HG03139 (cell line): ENCODE measurements at regions not wholly inside any gene's neighbourhood (a gene's known extent, or its start where the extent isn't known, plus 50 kb on each side); places are given as distances from the start of the nearest gene placed in this dataset.
"Not testable (repeated sequence)": the region's sequence is repeated elsewhere in the genome, so short reads cannot be mapped to it uniquely, and the experiment has no call there.

ENCODE experiments used
- ATAC-seq: cut with Tn5 transposase; IDR thresholded peaks from one replicate; pipeline ENCODE4 v1.9.1; 2021; ENCODE audit not compliant: unreplicated experiment

- ATAC-seq, result no peak
Observed at GRCh38 chr2:38148501-38148900, 72.5 kb upstream of the CYP1B1 start.

DNA sequence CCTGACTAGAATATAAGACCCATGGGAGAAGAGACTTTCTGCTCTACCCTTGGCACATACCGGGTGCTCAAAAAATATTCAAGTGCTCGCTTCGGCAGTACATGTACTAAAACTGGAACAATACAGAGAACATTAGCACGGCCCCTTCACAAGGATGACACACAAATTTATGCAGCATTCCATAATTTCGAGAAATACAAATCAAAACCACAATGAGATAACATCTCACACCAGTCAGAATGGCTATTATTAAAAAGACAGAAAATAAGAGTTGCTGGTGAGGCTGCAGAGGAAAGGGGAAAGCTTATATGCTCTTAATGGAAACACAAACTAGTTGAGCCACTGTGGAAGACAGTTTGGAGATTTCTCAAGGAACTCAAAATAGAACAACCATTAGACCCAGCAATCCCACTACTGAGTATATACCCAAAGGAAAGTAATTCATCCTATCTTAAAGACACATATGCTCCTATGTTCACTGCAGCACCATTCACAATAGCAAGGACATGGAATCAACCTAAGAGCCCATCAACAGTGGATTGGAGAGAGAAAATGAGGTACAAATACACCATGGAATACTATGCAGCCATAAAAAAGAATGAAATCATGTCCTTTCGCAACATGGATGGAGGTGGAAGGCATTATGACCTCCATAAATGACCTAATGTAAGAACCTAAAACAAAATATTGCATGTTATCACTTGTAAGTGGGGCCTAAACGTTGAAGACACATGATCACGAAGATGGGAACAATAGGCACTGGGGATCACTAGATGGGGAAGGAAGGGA, 71.6 kb upstream of the CYP1B1 start:
- no peak for ATAC-seq

DNA sequence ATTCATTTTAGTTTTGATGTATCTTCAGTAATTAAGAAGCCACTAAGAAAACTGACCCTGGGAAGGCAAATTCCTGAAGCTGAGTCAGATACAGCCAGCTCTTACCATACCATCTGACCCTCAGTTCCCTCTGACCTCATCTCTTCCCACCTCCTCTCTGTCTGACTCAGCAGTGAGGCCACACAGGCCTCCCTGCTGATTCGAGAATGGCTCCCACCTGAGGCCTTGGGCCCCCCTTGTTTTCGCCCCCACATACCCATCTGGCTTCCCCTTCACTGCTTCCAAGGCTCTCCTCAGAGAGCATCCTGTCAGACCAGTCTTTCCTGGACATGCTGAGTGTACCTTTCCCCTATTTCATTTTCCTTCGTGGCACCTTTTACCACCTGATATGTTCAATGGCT, 71.0 kb upstream of the CYP1B1 start:
- ATAC-seq, result peak; percentile 72

GRCh38 chr2:38146275-38146906, 70.4 kb upstream of the CYP1B1 start:
- ATAC-seq, result peak; percentile 60

DNA sequence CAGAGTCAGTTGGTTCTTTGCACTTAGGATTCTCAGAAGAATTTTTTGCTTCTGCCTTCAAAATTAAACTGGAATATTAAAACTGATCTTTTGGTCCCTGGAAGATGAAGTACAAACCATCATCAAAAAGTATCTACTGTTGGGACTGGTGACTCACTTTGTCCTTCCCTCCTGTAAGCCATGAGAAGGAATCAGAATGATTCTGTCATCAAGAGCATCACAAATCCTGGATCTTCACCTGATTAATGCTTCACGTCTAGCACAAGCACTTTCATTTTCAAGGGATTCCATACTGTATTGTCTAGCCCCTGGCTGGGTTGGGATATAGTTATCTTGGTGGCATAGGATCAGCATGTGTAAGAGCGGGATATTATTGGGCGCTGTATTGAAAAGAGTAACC, 69.3 kb upstream of the CYP1B1 start:
- ATAC-seq, result no peak

- no peak for ATAC-seq
Observed at GRCh38 chr2:38142627-38143026, 66.7 kb upstream of the CYP1B1 start.

- ATAC-seq, result no peak
Observed at GRCh38 chr2:38141501-38141900, 65.5 kb upstream of the CYP1B1 start.

DNA sequence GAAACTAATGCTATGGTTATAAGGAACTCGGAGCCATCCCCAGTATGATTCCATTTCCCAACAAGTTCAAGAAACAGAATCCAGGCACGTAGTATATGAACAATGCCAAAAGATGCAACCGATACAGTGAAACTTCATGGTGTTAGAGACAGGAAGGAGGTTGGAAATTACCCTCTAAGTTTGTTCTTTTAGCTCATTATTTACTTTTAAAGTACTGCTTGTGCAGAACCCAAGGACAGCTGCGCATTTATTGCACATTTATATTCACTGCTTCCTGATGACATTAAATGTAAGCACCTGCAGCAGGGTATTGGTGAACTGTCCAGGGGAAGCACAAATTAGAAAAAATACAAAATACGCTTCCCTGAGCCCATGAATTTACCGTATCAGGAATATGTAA, 63.0 kb upstream of the CYP1B1 start:
- no peak for ATAC-seq

- no peak for ATAC-seq
Observed at GRCh38 chr2:38138419-38138818, 62.5 kb upstream of the CYP1B1 start.

DNA sequence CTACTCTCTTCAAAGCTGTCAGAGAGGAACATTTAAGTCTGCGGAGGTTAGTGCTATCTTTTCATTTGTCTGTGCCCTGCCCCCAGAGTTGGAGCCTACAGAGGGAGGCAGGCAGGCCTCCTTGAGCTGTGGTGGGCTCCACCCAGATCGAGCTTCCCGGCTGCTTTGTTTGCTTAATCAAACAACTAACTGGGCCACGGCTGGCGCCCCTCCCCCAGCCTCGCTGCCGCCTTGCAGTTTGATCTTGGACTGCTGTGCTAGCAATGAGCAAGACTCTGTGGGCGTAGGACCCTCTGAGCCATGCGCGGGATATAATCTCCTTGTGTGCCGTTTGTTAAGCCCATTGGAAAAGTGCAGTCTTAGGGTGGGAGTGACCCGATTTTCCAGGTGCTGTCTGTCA, 62.0 kb upstream of the CYP1B1 start:
- not testable (repeated sequence) for ATAC-seq

DNA sequence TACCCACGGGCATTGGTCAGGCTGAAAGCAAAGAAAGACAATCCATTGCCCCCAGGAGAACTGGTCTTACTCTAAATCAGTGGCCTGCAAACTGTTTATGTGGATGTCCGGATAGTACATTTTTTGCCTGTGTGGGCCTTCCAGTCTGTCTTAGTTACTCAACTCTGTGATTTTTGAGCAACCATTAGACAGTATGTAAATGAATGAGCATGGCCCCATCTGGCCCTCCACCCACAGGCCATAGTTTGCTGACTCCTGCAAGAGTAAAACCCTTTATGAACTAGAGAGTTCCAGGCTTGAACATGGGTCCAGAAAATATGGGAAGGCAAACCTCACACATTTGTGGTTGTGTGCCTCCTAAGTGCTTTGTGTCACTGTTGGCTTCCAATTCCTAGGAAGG, 55.7 kb upstream of the CYP1B1 start:
- no peak for ATAC-seq

GRCh38 chr2:38130876-38131275, 54.9 kb upstream of the CYP1B1 start:
- no peak for ATAC-seq

GRCh38 chr2:38129987-38130386, 54.0 kb upstream of the CYP1B1 start:
- no peak for ATAC-seq

- no peak for ATAC-seq
Observed at GRCh38 chr2:38129481-38129880, 53.5 kb upstream of the CYP1B1 start.

DNA sequence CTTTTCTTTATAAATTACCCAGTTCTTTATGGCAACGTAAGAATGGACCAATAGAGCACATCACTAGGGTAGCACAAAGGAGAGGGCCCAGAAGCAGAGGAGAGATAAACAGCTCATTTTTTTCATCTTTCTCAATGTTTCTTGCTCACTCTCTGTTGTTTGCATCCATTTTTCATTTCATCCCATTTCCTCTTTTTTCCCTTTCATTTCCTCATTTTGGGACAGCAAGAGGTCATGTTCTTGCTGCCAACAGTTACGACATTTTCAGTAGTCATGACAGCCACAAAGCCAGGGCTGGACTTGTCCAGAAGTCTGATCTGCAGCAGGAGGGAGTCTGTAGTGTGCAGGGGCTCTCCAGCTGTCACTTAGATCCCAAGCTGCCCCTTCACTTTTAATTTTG, 52.7 kb upstream of the CYP1B1 start:
- ATAC-seq, result no peak

DNA sequence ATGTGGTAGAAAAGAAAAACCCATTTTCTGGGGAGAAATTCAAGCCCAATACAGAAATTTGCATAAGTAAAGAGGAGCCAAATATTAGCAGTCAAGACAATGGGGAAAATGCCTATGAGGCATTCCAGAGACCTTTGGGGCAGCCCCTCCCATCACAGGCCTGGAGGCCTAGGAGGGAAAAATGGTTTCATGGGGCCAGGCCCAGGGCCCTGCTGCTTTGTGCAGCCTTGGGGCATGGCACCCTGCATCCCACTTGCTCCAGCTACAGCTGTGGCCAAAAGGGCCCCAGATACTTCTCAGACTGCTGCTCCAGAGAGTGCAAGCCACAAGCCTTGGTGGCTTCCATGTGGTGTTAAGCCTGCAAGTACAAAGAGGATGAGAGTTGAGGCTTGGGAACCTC, 51.3 kb upstream of the CYP1B1 start:
- ATAC-seq, result no peak

DNA sequence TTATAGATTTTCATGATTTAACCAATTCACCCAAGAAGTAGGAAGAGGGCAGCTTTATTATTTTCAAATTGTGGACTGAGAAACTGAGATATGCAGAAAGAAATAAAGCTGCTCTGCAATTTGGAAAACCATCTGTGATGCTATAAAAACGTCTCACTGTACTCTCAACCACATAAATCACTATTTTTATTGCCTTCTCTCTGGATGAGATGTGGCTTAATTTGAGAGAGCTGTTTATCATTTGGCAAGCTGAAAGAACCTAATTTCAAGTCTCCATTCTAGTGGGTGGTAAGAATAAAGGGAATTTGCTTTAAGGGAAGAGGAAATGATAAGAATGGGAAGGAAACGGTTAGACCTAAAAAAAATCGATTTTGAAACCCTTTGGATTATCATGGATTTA, 49.9 kb upstream of the CYP1B1 start:
- ATAC-seq, result no peak
